ENCODE measurements at regions not wholly inside any gene's neighbourhood (a gene's known extent, or its start where the extent isn't known, plus 50 kb on each side); places are given as distances from the start of the nearest gene placed in this dataset.

- H3K4me3 ChIP-seq (ENCODE audit: low read length) = no peak overlapping the region
- no peak for DNase-seq
- no peak overlapping the region for H3K4me3 Mint-ChIP-seq
- H3K27ac ChIP-seq (ENCODE audit: low read depth, low read length) = no peak overlapping the region
- no peak overlapping the region for H3K9ac ChIP-seq (ENCODE audit: extremely low read depth, low read length, poor library complexity, severe bottlenecking)
- WGBS, 2 experiments (ENCODE audit: insufficient coverage in 1 of 2, insufficient read length in 1 of 2) = 69 to 79% methylated on average over 2 of the region's 2 CpGs
- H3K4me1 ChIP-seq (ENCODE audit: control insufficient read depth, insufficient read depth, low read length) = peaks cover 24% of the 10 kb centered on the region
- peak overlapping the region; percentile 2 for H3K27ac Mint-ChIP-seq
- TF ChIP-seq CTCF (conservative IDR thresholded peaks at IDR 0.05) = no peak
- H3K9me3 Mint-ChIP-seq = no peaks in the 10 kb centered on the region
- H3K27me3 ChIP-seq (ENCODE audit: control insufficient read depth, insufficient read depth, low read length, poor library complexity, severe bottlenecking) = no peaks in the 10 kb centered on the region
- no peaks in the 10 kb centered on the region for H3K9me3 ChIP-seq (ENCODE audit: control insufficient read depth, low read length)
- H3K36me3 Mint-ChIP-seq (ENCODE audit: low read depth) = no peaks in the 10 kb centered on the region
- peaks cover 43% of the 10 kb centered on the region for H3K4me1 Mint-ChIP-seq
- H3K36me3 ChIP-seq (ENCODE audit: control insufficient read depth, insufficient read depth, low read length) = no peaks in the 10 kb centered on the region
- H3K27me3 Mint-ChIP-seq (ENCODE audit: insufficient read depth) = no peaks in the 10 kb centered on the region
Observed at GRCh38 chr4:55014876-55015275, 110.5 kb downstream of the KDR start.

- no peak for TF ChIP-seq CTCF (conservative IDR thresholded peaks at IDR 0.05)
- Histone ChIP-seq H3K4me3 (ENCODE audit: low read length) (peak overlapping the region; percentile 18), H3K4me1 (ENCODE audit: control insufficient read depth, insufficient read depth, low read length) (peaks cover 13% of the 10 kb centered on the region), H3K27ac (ENCODE audit: low read depth, low read length) (no peak overlapping the region), H3K36me3 (ENCODE audit: control insufficient read depth, insufficient read depth, low read length) (no peaks in the 10 kb centered on the region), H3K9ac (ENCODE audit: extremely low read depth, low read length, poor library complexity, severe bottlenecking) (no peak overlapping the region), H3K27me3 (ENCODE audit: control insufficient read depth, insufficient read depth, low read length, poor library complexity, severe bottlenecking) (no peaks in the 10 kb centered on the region), H3K9me3 (ENCODE audit: control insufficient read depth, low read length) (no peaks in the 10 kb centered on the region)
- H3K4me3 Mint-ChIP-seq = no peak overlapping the region
- H3K27ac Mint-ChIP-seq = no peak overlapping the region
- peaks cover 29% of the 10 kb centered on the region for H3K4me1 Mint-ChIP-seq
- DNase-seq = no peak
- H3K36me3 Mint-ChIP-seq (ENCODE audit: low read depth) = no peaks in the 10 kb centered on the region
- no peaks in the 10 kb centered on the region for H3K9me3 Mint-ChIP-seq
- 89 to 94% methylated on average over 6 of the region's 6 CpGs for WGBS, 2 experiments (ENCODE audit: insufficient coverage in 1 of 2, insufficient read length in 1 of 2)
- H3K27me3 Mint-ChIP-seq (ENCODE audit: insufficient read depth) = no peaks in the 10 kb centered on the region
Observed at GRCh38 chr4:55013431-55013955, 111.9 kb downstream of the KDR start.

- H3K27me3 ChIP-seq (ENCODE audit: control insufficient read depth, insufficient read depth, low read length, poor library complexity, severe bottlenecking) = no peaks in the 10 kb centered on the region
- WGBS, 2 experiments (ENCODE audit: insufficient coverage in 1 of 2, insufficient read length in 1 of 2) = 80 to 96% methylated on average over 2 to 8 of the region's 8 CpGs
- H3K27ac ChIP-seq (ENCODE audit: low read depth, low read length) = no peak overlapping the region
- H3K36me3 ChIP-seq (ENCODE audit: control insufficient read depth, insufficient read depth, low read length) = no peaks in the 10 kb centered on the region
- H3K27ac Mint-ChIP-seq = no peak overlapping the region
- no peak overlapping the region for H3K4me3 Mint-ChIP-seq
- no peak for TF ChIP-seq CTCF (conservative IDR thresholded peaks at IDR 0.05)
- no peak for DNase-seq
- no peaks in the 10 kb centered on the region for H3K27me3 Mint-ChIP-seq (ENCODE audit: insufficient read depth)
- H3K4me1 ChIP-seq (ENCODE audit: control insufficient read depth, insufficient read depth, low read length) = peaks cover 12% of the 10 kb centered on the region
- H3K4me1 Mint-ChIP-seq = peaks cover 29% of the 10 kb centered on the region
- no peaks in the 10 kb centered on the region for H3K9me3 Mint-ChIP-seq
- no peaks in the 10 kb centered on the region for H3K36me3 Mint-ChIP-seq (ENCODE audit: low read depth)
- H3K4me3 ChIP-seq (ENCODE audit: low read length) = no peak overlapping the region
- no peaks in the 10 kb centered on the region for H3K9me3 ChIP-seq (ENCODE audit: control insufficient read depth, low read length)
- no peak overlapping the region for H3K9ac ChIP-seq (ENCODE audit: extremely low read depth, low read length, poor library complexity, severe bottlenecking)
Observed at GRCh38 chr4:55012363-55013230, 112.8 kb downstream of the KDR start.

Measured in endodermal cell (in vitro differentiated cells).